Inflammatory macrophage (primary cell): ENCODE measurements at regions not wholly inside any gene's neighbourhood (a gene's known extent, or its start where the extent isn't known, plus 50 kb on each side); places are given as distances from the start of the nearest gene placed in this dataset.

Experiments
- DNase-seq, 2 donors: peaks; one replicate each; pipeline ENCODE4 v3.0.0-alpha.2; 2020 to 2022

- no peak for DNase-seq
Measured at GRCh38 chr1:72636631-72637030, 354.3 kb upstream of the NEGR1 start.

DNA sequence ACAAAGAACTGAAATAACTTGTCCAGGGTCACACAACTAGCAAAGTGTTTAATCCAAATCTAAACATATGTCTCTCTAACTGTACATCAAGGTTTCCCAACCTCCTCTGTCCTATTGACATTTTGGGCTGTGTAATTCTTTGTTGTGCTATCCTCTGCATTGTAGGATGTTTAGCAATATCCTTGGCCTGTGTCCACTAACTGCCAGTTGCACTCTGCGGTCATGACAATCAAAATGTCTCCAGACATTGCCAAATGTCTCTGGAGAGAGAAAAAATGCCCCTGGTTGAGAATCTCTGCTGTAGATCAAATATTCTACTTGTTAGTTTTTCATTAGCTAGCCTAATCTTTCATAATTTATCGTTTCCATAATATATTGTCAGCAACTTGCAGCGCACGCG lies 353.4 kb upstream of the NEGR1 start:
- peak; percentile 54 to 87 for DNase-seq

DNA sequence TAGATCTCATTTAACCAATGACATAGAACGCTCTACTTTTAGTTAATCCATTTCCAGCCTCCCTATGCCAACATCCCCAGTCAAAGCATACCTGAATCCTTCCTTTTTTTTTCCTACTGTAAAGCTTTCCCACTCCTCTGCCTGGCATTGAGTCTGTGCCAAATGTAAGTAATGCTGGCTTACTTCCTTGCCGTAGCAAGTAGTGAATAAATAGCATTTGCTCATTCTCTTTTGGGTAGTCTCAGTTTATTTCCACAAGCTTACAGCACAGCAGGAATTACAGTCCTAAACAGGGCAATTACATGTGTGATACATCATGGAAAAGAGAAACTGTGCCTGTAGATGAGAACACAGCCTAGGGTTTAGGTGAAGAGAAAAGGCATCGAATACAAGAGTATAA lies 352.6 kb upstream of the NEGR1 start:
- DNase-seq, result no peak

DNA sequence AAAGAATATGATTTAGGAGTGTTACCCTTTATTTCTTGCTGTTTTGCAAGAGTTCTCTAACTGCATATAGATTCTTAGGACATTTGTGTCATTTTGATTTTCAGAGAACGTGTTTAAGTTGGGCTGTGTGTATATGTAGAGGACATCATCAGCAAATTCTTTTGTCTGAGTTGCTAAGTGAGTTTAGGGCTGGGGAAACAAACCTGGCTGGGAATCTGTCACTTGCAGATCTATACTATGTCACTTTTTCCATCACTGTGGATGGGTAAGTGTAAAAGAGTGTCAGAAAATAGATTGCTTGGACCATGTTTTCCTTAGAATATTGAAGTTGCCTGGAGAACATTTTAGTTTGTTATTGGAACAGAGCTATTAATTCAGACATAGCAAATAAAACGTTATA lies 349.1 kb upstream of the NEGR1 start:
- DNase-seq, result no peak

DNA sequence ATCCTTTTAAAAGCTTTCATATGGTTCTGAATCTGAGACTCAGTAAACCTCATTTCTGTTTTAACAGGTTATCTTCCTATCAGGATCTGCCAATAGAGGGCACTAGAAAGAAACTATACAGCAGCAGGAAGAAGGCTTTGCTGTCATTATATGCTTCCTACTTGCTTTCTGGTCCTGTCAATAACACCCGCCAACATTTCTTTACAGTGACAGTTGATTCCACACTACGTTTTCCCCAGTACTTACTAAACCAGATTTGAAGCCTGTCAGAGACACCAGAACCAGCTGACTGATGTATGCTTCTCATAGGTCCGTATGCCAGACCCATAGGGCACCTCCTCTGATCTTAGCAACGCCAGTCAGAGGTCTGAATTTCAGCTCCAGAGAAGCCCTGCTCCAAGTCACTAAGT lies 341.0 kb upstream of the NEGR1 start:
- peak; percentile 49 to 69 for DNase-seq

DNA sequence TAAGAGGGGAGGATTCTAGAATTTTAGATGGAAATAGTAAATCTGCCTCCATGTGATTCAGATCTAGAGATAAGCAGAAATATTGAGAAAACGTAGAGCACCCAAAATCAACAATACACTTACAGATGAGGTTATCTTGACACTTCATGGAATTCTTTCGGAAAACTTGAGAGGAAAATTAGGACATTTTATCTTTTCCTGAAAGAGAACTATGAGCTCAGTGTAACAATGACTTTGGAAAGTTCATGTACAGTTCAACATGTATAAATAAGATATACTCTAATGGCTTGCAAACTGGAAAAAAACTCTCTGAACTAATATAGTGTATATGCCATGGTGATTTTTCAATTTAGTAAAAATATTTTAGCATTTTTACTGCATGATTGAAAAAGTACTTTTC lies 338.1 kb upstream of the NEGR1 start:
- DNase-seq, result no peak

- no peak for DNase-seq
Measured at GRCh38 chr1:72606216-72606810, 324.0 kb upstream of the NEGR1 start.

- DNase-seq, result no peak
Measured at GRCh38 chr1:72601035-72601674, 318.8 kb upstream of the NEGR1 start.

- no peak for DNase-seq
Measured at GRCh38 chr1:72586023-72586685, 303.8 kb upstream of the NEGR1 start.

GRCh38 chr1:72579629-72580028 lies 297.3 kb upstream of the NEGR1 start:
- no peak for DNase-seq

DNA sequence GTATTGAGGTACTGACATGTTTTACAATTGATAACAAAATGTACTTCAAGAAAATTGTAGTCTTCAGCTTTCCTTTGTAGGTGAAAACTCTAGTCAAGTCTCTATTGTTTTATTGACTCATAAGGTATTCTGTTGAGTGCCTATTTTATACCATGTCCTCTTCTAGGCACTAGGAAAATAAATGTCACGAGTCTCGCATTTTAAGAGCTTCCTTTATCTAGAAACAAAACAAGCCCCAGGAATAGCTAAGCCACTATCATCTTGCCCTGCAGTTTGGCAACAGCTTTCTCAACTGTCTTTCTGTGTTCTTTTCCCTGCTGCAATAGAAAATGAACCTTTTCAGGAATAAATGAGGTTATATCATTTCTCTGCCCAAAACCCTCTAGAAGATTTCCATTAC lies 288.5 kb upstream of the NEGR1 start:
- DNase-seq, result no peak

- no peak for DNase-seq
Measured at GRCh38 chr1:72568113-72568512, 285.8 kb upstream of the NEGR1 start.

- no peak for DNase-seq
Measured at GRCh38 chr1:72567521-72567920, 285.2 kb upstream of the NEGR1 start.

GRCh38 chr1:72564749-72565148 lies 282.4 kb upstream of the NEGR1 start:
- DNase-seq, result no peak

DNA sequence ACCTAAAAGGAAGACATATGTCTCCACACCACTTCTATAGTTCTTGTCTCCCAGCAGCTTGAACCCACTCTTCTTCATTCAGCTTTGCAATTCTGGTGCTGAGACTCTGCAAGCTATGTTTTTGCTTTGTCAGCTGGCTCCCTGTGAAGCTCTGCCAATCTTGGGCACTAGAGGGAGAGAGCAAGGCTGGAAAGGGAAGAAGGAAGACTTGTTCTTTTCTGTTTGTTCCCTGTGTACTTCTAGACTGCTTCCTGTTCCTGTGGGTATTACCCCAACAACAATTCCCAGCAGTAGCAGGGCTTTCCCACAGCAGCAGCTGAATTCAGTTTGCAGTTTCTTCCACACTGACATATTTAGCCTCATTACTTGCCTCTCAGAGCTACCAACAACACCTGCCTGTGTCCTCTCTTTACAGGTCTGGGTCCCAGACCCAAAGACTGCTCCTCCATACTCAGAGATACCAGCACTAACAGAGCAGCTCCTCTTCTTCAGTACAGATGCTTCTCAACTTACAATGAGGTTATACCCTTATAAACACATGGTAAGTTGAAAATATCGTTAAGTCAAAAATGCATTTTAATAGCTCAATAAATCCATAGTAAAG lies 275.2 kb upstream of the NEGR1 start:
- DNase-seq, result peak; percentile 33 to 42

GRCh38 chr1:72547412-72547811 lies 265.1 kb upstream of the NEGR1 start:
- DNase-seq, result no peak

- no peak for DNase-seq
Measured at GRCh38 chr1:72540674-72541073, 258.3 kb upstream of the NEGR1 start.

DNA sequence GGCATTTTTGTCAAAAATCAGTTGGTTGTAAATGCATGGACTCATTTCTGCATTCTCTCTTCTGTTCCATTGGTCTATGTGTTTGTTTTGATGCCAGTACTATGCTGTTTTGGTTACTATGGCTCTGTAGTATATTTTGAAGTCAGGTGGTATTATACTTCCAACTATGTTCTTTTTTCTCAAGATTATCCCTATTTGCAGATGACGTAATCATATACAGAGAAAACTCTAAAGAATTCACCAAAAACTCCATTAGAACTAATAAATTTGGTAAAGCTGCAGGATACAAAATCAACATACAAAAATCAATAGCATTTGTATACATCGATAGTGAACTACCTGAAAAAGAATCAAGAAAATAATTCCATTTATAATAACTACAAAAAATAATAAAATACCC lies 253.1 kb upstream of the NEGR1 start:
- no peak for DNase-seq

GRCh38 chr1:72530646-72531045 lies 248.3 kb upstream of the NEGR1 start:
- DNase-seq, result no peak

DNA sequence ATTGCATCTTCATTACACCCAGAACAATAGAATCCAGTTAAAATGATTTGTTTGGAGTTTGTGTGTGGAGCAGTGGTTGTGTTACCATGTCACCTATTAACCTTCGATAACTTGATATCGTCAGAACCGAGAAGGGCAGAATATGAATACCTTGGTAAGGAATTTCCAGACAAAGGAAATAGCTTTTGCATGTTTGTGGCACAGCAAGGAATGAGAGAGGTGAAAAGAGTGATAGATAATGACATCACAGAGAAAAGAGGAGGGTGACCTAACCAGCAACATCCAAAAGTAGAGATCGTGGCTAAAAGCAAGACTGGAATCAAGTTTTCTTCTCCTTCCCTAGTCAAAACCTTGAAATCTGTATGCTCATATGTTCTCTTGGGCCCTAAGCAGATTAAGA lies 244.6 kb upstream of the NEGR1 start:
- DNase-seq, result no peak

- no peak for DNase-seq
Measured at GRCh38 chr1:72524021-72524420, 241.7 kb upstream of the NEGR1 start.

GRCh38 chr1:72521659-72522058 lies 239.3 kb upstream of the NEGR1 start:
- no peak for DNase-seq

DNA sequence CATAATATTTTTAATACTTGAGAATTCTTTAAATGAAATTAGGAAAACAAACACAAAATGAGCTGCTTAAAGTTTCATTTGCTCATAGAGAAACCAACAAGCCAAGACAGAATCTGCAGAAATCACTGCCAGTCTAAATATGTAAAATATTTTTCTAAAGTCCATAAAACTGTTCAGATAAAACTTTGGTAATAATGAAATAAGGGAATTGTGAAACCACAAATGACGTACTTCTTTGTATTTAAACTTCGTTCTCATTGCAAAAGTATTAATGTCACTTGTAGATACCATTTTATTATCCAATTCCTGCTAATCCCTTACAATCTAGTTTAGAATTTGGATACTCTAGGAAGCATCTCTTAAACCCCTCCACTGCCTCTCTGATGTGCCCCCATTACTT lies 234.5 kb upstream of the NEGR1 start:
- DNase-seq, result no peak

DNA sequence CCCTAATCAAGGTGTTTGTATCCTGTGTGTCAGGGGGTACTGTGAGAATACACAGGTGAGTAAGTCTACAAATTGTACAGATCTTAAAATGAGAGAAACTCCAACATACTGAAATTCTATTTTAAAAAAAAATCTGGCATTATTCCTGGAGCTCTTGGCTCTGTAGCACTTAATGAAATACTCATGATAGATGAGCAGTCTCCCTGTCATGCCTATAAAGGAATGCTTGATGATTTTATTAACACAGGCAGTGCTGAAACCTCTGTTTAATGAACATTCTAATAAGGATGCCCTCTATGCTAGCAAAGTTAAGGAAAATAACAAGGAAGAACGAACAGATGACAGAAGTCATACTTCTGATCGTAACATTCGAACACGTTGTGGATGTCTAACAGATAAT lies 233.9 kb upstream of the NEGR1 start:
- DNase-seq, result no peak
